ENCODE measurements at regions not wholly inside any gene's neighbourhood (a gene's known extent, or its start where the extent isn't known, plus 50 kb on each side); places are given as distances from the start of the nearest gene placed in this dataset.

GRCh38 chr13:52974711-52975110 is 53.9 kb upstream of the OLFM4 start (continued):
- no peak for TF ChIP-seq REST (IDR thresholded peaks at IDR 0.05; ENCODE audit: low read depth, low read length)

- Histone ChIP-seq H3K27me3 (ENCODE audit: insufficient read depth) (no peaks in the 10 kb centered on the region), H3K4me2 (no peak overlapping the region), H4K20me1 (ENCODE audit: insufficient read depth) (no peaks in the 10 kb centered on the region), H3K9me3 (no peaks in the 10 kb centered on the region), H3K79me2 (ENCODE audit: insufficient read depth) (no peaks in the 10 kb centered on the region), H3K36me3 (replicated peaks in 1 of 2; ENCODE audit: control insufficient read depth in 1 of 2, insufficient read depth in 2 of 2, low read length in 1 of 2) (no peaks in the 10 kb centered on the region), H3K27ac (ENCODE audit: low read depth in 2 of 2, low read length in 1 of 2) (no peak overlapping the region), H3K9me2 (no peaks in the 10 kb centered on the region), H3K4me3 (ENCODE audit: low read depth in 2 of 2, low read length in 1 of 2) (no peak overlapping the region), H3K4me1 (ENCODE audit: control insufficient read depth in 1 of 2, insufficient read depth in 2 of 2, low read depth in 1 of 2, low read length in 1 of 2) (no peaks in the 10 kb centered on the region), H3F3A (replicated peaks; ENCODE audit: insufficient read depth) (no peaks in the 10 kb centered on the region), H2AFZ (ENCODE audit: low read depth) (no peak overlapping the region), H3K9ac (no peak overlapping the region)
- CTCF ChIA-PET = interaction anchor here (0.9 to 8.4 kb wide), 25 partner anchors 10 to 242 kb away, joined by 3 to 128 read pairs (median 11); partner anchors contain the start of gene PCDH8
- TF ChIP-seq TEAD4 (IDR thresholded peaks at IDR 0.05; ENCODE audit: borderline replicate concordance, insufficient read depth) (no peak), GATA2 (CRISPR knock-in tag; IDR thresholded peaks at IDR 0.05) (no peak), MXI1 (IDR thresholded peaks at IDR 0.05; ENCODE audit: low read depth, low read length) (no peak), SMC3 (IDR thresholded peaks at IDR 0.05; ENCODE audit: low read depth, low read length) (no peak), POLR2AphosphoS5 (IDR thresholded peaks at IDR 0.05; ENCODE audit: low read depth, low read length) (no peak)
- DNase-seq = no peak
- WGBS (ENCODE audit: low lambda C conversion rate) = 59% methylated on average over 4 of the region's 4 CpGs
- POLR2A ChIA-PET = interaction anchor here (0.7 kb wide), 1 partner anchor 89 kb away, joined by 3 read pairs; no protein-coding TSS in a partner anchor
Observed at GRCh38 chr13:52969373-52969772, 59.2 kb upstream of the OLFM4 start.

- CTCF ChIA-PET = interaction anchor here (0.6 to 8.4 kb wide), 113 partner anchors 9 to 369 kb away, joined by 3 to 128 read pairs (median 5); partner anchors contain the start of gene PCDH8
- TF ChIP-seq GATA2 (CRISPR knock-in tag; IDR thresholded peaks at IDR 0.05) (peak; percentile 24; the same call in 1 of the 2 replicates), REST (IDR thresholded peaks at IDR 0.05; ENCODE audit: low read depth, low read length) (peak; percentile 98), RAD21 (IDR thresholded peaks at IDR 0.05; ENCODE audit: low read length) (peak; percentile 83), YY1 (IDR thresholded peaks at IDR 0.05; ENCODE audit: low read depth) (no peak), SMC3 (IDR thresholded peaks at IDR 0.05; ENCODE audit: low read depth, low read length) (peak; percentile 90), CTCF (IDR thresholded peaks at IDR 0.05) (peak; percentile 96), POLR2AphosphoS5 (IDR thresholded peaks at IDR 0.05; ENCODE audit: low read depth, low read length) (no peak), RCOR1 (IDR thresholded peaks at IDR 0.05; ENCODE audit: low read length) (0 out of 2 replicates have a peak, but pooled peaks have one; percentile 41)
Observed at GRCh38 chr13:52968074-52968700, 60.4 kb upstream of the OLFM4 start.

More at GRCh38 chr13:52968074-52968700, 60.4 kb upstream of the OLFM4 start:
- DNase-seq = peak; percentile 71
- Histone ChIP-seq H3K27ac (ENCODE audit: low read depth in 2 of 2, low read length in 1 of 2) (no peak overlapping the region), H3K9ac (no peak overlapping the region), H3K4me2 (no peak overlapping the region), H4K20me1 (ENCODE audit: insufficient read depth) (no peaks in the 10 kb centered on the region), H3K9me2 (no peaks in the 10 kb centered on the region), H3K27me3 (ENCODE audit: insufficient read depth) (no peaks in the 10 kb centered on the region), H2AFZ (ENCODE audit: low read depth) (no peak overlapping the region), H3K36me3 (replicated peaks in 1 of 2; ENCODE audit: control insufficient read depth in 1 of 2, insufficient read depth in 2 of 2, low read length in 1 of 2) (no peaks in the 10 kb centered on the region), H3F3A (replicated peaks; ENCODE audit: insufficient read depth) (no peaks in the 10 kb centered on the region), H3K4me1 (ENCODE audit: control insufficient read depth in 1 of 2, insufficient read depth in 2 of 2, low read depth in 1 of 2, low read length in 1 of 2) (no peaks in the 10 kb centered on the region), H3K79me2 (ENCODE audit: insufficient read depth) (no peaks in the 10 kb centered on the region), H3K9me3 (no peaks in the 10 kb centered on the region), H3K4me3 (ENCODE audit: low read depth in 2 of 2, low read length in 1 of 2) (no peak overlapping the region; a peak in 1 of 4 replicates)
- POLR2A ChIA-PET = interaction anchor here (0.7 to 1.3 kb wide), 3 partner anchors 96 to 221 kb away, joined by 3 to 8 read pairs (median 4); no protein-coding TSS in a partner anchor
- WGBS (ENCODE audit: low lambda C conversion rate) = 14% methylated on average over 13 of the region's 13 CpGs
